UCSD-AML1 (cell line): ENCODE measurements at regions not wholly inside any gene's neighbourhood (a gene's known extent, or its start where the extent isn't known, plus 50 kb on each side); places are given as distances from the start of the nearest gene placed in this dataset.

Experiments used
- DNase-seq: peaks from one replicate; lab custom pipeline; 2025; ENCODE audit not compliant: unreplicated experiment; lab: John Stamatoyannopoulos, UW

GRCh38 chr17:65278050-65278819, 141.1 kb downstream of the RGS9 start:
- DNase-seq: peak; percentile 22

- DNase-seq: no peak
Observed at GRCh38 chr17:65277576-65277975, 140.4 kb downstream of the RGS9 start.
